ENCODE measurements at regions not wholly inside any gene's neighbourhood (a gene's known extent, or its start where the extent isn't known, plus 50 kb on each side); places are given as distances from the start of the nearest gene placed in this dataset.
A peak's percentile ranks its signal among the peaks of the same experiment; 100 is the strongest.

DNA sequence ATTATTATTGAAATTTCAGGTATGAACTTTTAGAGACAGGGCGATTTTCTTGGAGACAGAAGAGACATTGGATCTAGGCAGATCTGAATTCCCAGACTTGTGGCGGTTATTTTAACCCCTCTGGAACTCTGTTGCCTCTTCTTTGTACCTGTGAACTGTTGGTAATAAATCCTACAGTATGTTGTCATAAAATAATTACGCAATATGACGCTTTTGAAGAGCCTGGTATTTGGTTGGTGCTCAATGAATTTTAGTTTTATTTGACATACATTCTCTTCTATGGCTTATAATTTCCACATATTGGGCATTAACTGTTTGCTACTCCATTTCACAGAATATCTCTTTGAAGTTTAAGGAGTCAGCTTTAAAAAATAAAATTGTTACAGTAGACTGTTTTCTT lies 1496.1 kb upstream of the IGFBP7 start:
- H4K12ac ChIP-seq (ENCODE audit: low read depth, low read length) = no peak overlapping the region
- no peaks in the 10 kb centered on the region for H3K9me3 ChIP-seq (ENCODE audit: insufficient read depth, low read depth, low read length)
- H3K4me2 ChIP-seq (ENCODE audit: low read length) = no peak overlapping the region
- no peak overlapping the region for H2BK120ac ChIP-seq (ENCODE audit: insufficient read depth, low read length, poor library complexity)
- no CpG with 5 or more reads among the region's 4 CpGs for WGBS (ENCODE audit: extremely low coverage, insufficient coverage, insufficient read length)
- no peak overlapping the region for H3K23ac ChIP-seq (ENCODE audit: low read length)
- H3K79me1 ChIP-seq (ENCODE audit: low read length) = no peaks in the 10 kb centered on the region
- H3K4me1 ChIP-seq (ENCODE audit: control insufficient read depth in 1 of 2, insufficient read depth in 2 of 2, low read length in 2 of 2) = no peaks in the 10 kb centered on the region
- no peak overlapping the region for H4K8ac ChIP-seq (ENCODE audit: low read depth, low read length)
- H3K14ac ChIP-seq (ENCODE audit: low read length) = no peak overlapping the region
- no peaks in the 10 kb centered on the region for H3K27me3 ChIP-seq (ENCODE audit: insufficient read depth, low read length)
- no peak overlapping the region for H4K91ac ChIP-seq (ENCODE audit: low read depth, low read length)
- H3K4ac ChIP-seq (ENCODE audit: low read depth, low read length) = no peak overlapping the region
- no peak overlapping the region for H2AFZ ChIP-seq (ENCODE audit: insufficient read depth, low read length, poor library complexity)
- no peaks in the 10 kb centered on the region for H3K79me2 ChIP-seq (ENCODE audit: control insufficient read depth, insufficient read depth, low read length, poor library complexity)
- no peak overlapping the region for H2AK5ac ChIP-seq (ENCODE audit: low read length)
- no peak overlapping the region for H3K27ac ChIP-seq (ENCODE audit: low read depth, low read length)
- no peak overlapping the region for H3K18ac ChIP-seq (ENCODE audit: low read length)
- peak in 1 of 2 donors; percentile 1 for DNase-seq
- H3K4me3 ChIP-seq (ENCODE audit: low read depth, low read length) = no peak overlapping the region
- H3K9ac ChIP-seq (ENCODE audit: low read length) = no peak overlapping the region
- H2BK12ac ChIP-seq (ENCODE audit: low read length) = no peak overlapping the region
- no peak overlapping the region for H2BK5ac ChIP-seq (ENCODE audit: low read depth, low read length, poor library complexity)
- no peaks in the 10 kb centered on the region for H3K36me3 ChIP-seq (ENCODE audit: control insufficient read depth in 1 of 2, insufficient read depth in 2 of 2, low read length in 2 of 2)

DNA sequence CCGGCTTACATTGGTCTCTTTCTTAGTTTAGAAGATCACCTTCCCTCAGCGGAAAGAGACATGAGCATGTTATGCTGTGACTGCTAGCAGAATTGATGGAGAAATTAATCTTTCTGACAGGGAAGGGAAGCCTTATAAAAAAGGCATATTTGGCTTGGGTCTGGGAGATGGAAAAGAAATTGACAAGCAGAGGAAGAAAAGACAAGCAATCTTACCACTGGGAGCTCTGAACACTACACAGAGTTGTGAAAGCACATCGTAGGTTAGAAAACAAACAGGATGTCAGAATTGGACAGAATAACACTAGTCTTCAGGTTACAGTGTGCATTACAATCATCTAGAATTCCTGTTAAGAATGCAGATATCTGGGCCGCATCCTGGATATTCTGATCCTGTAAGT lies 1493.8 kb upstream of the IGFBP7 start:
- no peak for DNase-seq
- no CpG with 5 or more reads among the region's 4 CpGs for WGBS (ENCODE audit: extremely low coverage, insufficient coverage, insufficient read length)
- H3K14ac ChIP-seq (ENCODE audit: low read length) = no peak overlapping the region
- H3K23ac ChIP-seq (ENCODE audit: low read length) = no peak overlapping the region
- no peak overlapping the region for H3K4me2 ChIP-seq (ENCODE audit: low read length)
- no peak overlapping the region for H4K12ac ChIP-seq (ENCODE audit: low read depth, low read length)
- H3K79me2 ChIP-seq (ENCODE audit: control insufficient read depth, insufficient read depth, low read length, poor library complexity) = no peaks in the 10 kb centered on the region
- no peaks in the 10 kb centered on the region for H3K79me1 ChIP-seq (ENCODE audit: low read length)
- H3K9ac ChIP-seq (ENCODE audit: low read length) = no peak overlapping the region
- no peak overlapping the region for H2AFZ ChIP-seq (ENCODE audit: insufficient read depth, low read length, poor library complexity)
- H3K27me3 ChIP-seq (ENCODE audit: insufficient read depth, low read length) = no peaks in the 10 kb centered on the region
- H4K8ac ChIP-seq (ENCODE audit: low read depth, low read length) = no peak overlapping the region
- H3K4me3 ChIP-seq (ENCODE audit: low read depth, low read length) = no peak overlapping the region
- no peaks in the 10 kb centered on the region for H3K4me1 ChIP-seq (ENCODE audit: control insufficient read depth in 1 of 2, insufficient read depth in 2 of 2, low read length in 2 of 2)
- H3K36me3 ChIP-seq (ENCODE audit: control insufficient read depth in 1 of 2, insufficient read depth in 2 of 2, low read length in 2 of 2) = no peaks in the 10 kb centered on the region
- H3K18ac ChIP-seq (ENCODE audit: low read length) = no peak overlapping the region
- no peak overlapping the region for H3K4ac ChIP-seq (ENCODE audit: low read depth, low read length)
- H3K9me3 ChIP-seq (ENCODE audit: insufficient read depth, low read depth, low read length) = no peaks in the 10 kb centered on the region
- no peak overlapping the region for H2BK12ac ChIP-seq (ENCODE audit: low read length)
- H2AK5ac ChIP-seq (ENCODE audit: low read length) = no peak overlapping the region
- H4K91ac ChIP-seq (ENCODE audit: low read depth, low read length) = no peak overlapping the region
- no peak overlapping the region for H2BK120ac ChIP-seq (ENCODE audit: insufficient read depth, low read length, poor library complexity)
- H2BK5ac ChIP-seq (ENCODE audit: low read depth, low read length, poor library complexity) = no peak overlapping the region
- H3K27ac ChIP-seq (ENCODE audit: low read depth, low read length) = no peak overlapping the region

DNA sequence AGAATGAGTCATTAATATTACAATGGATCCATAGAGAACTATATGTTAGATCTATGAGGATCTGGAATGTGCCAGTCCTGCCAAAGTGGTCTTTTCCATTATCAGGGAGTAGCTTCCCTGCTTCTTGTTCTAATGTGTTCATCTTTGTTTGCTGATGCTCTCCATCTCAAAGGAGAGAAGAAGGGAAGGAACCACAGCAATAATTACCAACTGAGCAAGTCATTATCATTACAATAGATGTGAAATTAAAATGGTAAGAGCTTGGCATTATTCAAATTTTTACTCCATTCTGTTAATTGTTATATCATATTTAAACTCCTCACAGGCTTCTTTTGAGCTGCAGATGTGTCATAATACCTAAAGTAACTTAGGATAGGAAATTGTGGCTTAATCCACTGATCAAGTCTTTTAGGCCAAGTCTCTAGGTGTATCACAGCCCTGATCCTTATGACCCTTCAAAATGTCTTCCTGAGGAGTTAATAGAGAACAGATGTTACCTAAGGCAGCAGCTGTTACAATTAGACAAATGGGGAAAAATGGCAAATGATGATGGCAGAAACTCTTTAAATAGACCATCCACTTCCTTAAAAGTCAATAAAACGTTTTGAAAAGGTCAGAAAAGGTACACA lies 1492.7 kb upstream of the IGFBP7 start:
- Histone ChIP-seq H3K36me3 (ENCODE audit: control insufficient read depth in 1 of 2, insufficient read depth in 2 of 2, low read length in 2 of 2) (no peaks in the 10 kb centered on the region), H4K8ac (ENCODE audit: low read depth, low read length) (no peak overlapping the region), H2AFZ (ENCODE audit: insufficient read depth, low read length, poor library complexity) (no peak overlapping the region), H3K4me1 (ENCODE audit: control insufficient read depth in 1 of 2, insufficient read depth in 2 of 2, low read length in 2 of 2) (no peaks in the 10 kb centered on the region), H4K91ac (ENCODE audit: low read depth, low read length) (no peak overlapping the region), H3K4me2 (ENCODE audit: low read length) (no peak overlapping the region), H3K79me1 (ENCODE audit: low read length) (no peaks in the 10 kb centered on the region), H3K79me2 (ENCODE audit: control insufficient read depth, insufficient read depth, low read length, poor library complexity) (no peaks in the 10 kb centered on the region), H3K9me3 (ENCODE audit: insufficient read depth, low read depth, low read length) (no peaks in the 10 kb centered on the region), H3K4ac (ENCODE audit: low read depth, low read length) (no peak overlapping the region), H3K4me3 (ENCODE audit: low read depth, low read length) (no peak overlapping the region), H3K23ac (ENCODE audit: low read length) (no peak overlapping the region), H4K12ac (ENCODE audit: low read depth, low read length) (no peak overlapping the region), H3K9ac (ENCODE audit: low read length) (no peak overlapping the region), H3K18ac (ENCODE audit: low read length) (no peak overlapping the region), H2BK5ac (ENCODE audit: low read depth, low read length, poor library complexity) (no peak overlapping the region), H3K27me3 (ENCODE audit: insufficient read depth, low read length) (no peaks in the 10 kb centered on the region), H2AK5ac (ENCODE audit: low read length) (no peak overlapping the region), H2BK12ac (ENCODE audit: low read length) (no peak overlapping the region), H3K27ac (ENCODE audit: low read depth, low read length) (no peak overlapping the region), H2BK120ac (ENCODE audit: insufficient read depth, low read length, poor library complexity) (no peak overlapping the region), H3K14ac (ENCODE audit: low read length) (no peak overlapping the region)
- no peak for DNase-seq
- WGBS (ENCODE audit: extremely low coverage, insufficient coverage, insufficient read length) = no CpG with 5 or more reads among the region's 1 CpG

DNA sequence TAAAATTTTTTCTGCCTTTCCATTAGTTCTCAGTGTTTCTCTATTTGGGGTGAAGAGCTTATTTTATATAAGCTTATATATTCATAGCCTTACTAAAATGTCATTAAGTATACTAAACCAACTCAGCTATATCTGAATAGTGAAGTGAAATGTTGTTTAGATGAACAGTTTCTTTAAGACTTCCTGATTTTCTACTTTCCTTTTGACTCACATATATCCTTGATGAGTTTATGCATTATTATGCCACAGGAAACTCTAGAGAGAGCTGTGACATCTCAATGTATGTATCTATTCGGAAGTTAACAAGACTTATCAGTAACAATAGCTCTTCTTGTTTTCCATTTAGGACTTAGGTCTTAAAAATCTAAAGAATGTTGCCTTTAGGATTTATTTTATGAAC lies 1491.8 kb upstream of the IGFBP7 start:
- Histone ChIP-seq H3K9me3 (ENCODE audit: insufficient read depth, low read depth, low read length) (no peaks in the 10 kb centered on the region), H3K18ac (ENCODE audit: low read length) (no peak overlapping the region), H3K27me3 (ENCODE audit: insufficient read depth, low read length) (no peaks in the 10 kb centered on the region), H3K9ac (ENCODE audit: low read length) (no peak overlapping the region), H4K12ac (ENCODE audit: low read depth, low read length) (no peak overlapping the region), H3K14ac (ENCODE audit: low read length) (no peak overlapping the region), H2BK5ac (ENCODE audit: low read depth, low read length, poor library complexity) (no peak overlapping the region), H2BK12ac (ENCODE audit: low read length) (no peak overlapping the region), H4K91ac (ENCODE audit: low read depth, low read length) (no peak overlapping the region), H2BK120ac (ENCODE audit: insufficient read depth, low read length, poor library complexity) (no peak overlapping the region), H3K23ac (ENCODE audit: low read length) (no peak overlapping the region), H3K79me1 (ENCODE audit: low read length) (no peaks in the 10 kb centered on the region), H3K27ac (ENCODE audit: low read depth, low read length) (no peak overlapping the region), H2AK5ac (ENCODE audit: low read length) (no peak overlapping the region), H4K8ac (ENCODE audit: low read depth, low read length) (no peak overlapping the region), H3K4me3 (ENCODE audit: low read depth, low read length) (no peak overlapping the region), H3K4me1 (ENCODE audit: control insufficient read depth in 1 of 2, insufficient read depth in 2 of 2, low read length in 2 of 2) (no peaks in the 10 kb centered on the region), H3K4ac (ENCODE audit: low read depth, low read length) (no peak overlapping the region), H2AFZ (ENCODE audit: insufficient read depth, low read length, poor library complexity) (no peak overlapping the region), H3K79me2 (ENCODE audit: control insufficient read depth, insufficient read depth, low read length, poor library complexity) (no peaks in the 10 kb centered on the region), H3K4me2 (ENCODE audit: low read length) (no peak overlapping the region), H3K36me3 (ENCODE audit: control insufficient read depth in 1 of 2, insufficient read depth in 2 of 2, low read length in 2 of 2) (no peaks in the 10 kb centered on the region)
- DNase-seq = no peak
- WGBS (ENCODE audit: extremely low coverage, insufficient coverage, insufficient read length) = no CpG with 5 or more reads among the region's 1 CpG

Measured in trophoblast cell (in vitro differentiated cells and primary cell).